ENCODE measurements at regions not wholly inside any gene's neighbourhood (a gene's known extent, or its start where the extent isn't known, plus 50 kb on each side); places are given as distances from the start of the nearest gene placed in this dataset.

DNA sequence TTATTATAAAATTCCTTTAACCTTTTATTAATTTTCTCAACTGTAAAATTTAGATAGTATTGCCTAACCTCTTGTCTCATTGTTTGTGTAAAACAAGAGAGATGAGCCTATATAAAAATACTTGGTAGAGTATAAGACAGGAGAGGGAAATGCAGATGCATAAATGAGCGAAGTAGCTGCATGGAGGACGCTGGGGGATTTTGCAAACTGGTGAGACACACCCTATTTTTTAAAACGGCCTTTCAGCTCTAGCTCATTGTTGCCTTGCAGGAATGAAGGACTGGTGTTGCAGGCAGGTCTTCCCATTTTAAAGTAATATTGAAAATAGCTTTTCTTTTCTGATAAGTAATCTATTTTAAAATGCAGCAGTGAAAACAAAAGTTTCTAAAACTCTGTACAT, 435.3 kb upstream of the HNRNPA3 start:
- TF ChIP-seq, protein P1, sequence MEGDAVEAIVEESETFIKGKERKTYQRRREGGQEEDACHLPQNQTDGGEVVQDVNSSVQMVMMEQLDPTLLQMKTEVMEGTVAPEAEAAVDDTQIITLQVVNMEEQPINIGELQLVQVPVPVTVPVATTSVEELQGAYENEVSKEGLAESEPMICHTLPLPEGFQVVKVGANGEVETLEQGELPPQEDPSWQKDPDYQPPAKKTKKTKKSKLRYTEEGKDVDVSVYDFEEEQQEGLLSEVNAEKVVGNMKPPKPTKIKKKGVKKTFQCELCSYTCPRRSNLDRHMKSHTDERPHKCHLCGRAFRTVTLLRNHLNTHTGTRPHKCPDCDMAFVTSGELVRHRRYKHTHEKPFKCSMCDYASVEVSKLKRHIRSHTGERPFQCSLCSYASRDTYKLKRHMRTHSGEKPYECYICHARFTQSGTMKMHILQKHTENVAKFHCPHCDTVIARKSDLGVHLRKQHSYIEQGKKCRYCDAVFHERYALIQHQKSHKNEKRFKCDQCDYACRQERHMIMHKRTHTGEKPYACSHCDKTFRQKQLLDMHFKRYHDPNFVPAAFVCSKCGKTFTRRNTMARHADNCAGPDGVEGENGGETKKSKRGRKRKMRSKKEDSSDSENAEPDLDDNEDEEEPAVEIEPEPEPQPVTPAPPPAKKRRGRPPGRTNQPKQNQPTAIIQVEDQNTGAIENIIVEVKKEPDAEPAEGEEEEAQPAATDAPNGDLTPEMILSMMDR (conservative IDR thresholded peaks at IDR 0.05): no peak
- no peak for TF ChIP-seq EZH2 (IDR thresholded peaks at IDR 0.05; ENCODE audit: low read depth)

All from PC-9 (cell line).